ENCODE measurements at regions not wholly inside any gene's neighbourhood (a gene's known extent, or its start where the extent isn't known, plus 50 kb on each side); places are given as distances from the start of the nearest gene placed in this dataset.

GRCh38 chr2:39996653-39997080, 217.6 kb upstream of the THUMPD2 start:
- no peaks in the 10 kb centered on the region for H3K36me3 ChIP-seq
- H3K27me3 ChIP-seq (ENCODE audit: low read depth): no peaks in the 10 kb centered on the region
- H3K4me3 ChIP-seq: no peak overlapping the region
- no peak overlapping the region for H3K27ac ChIP-seq (replicated peaks)
- intact Hi-C loops (cut with micrococcal nuclease): no loop called here
- H3K4me1 ChIP-seq: no peaks in the 10 kb centered on the region
- TF ChIP-seq, protein P1, sequence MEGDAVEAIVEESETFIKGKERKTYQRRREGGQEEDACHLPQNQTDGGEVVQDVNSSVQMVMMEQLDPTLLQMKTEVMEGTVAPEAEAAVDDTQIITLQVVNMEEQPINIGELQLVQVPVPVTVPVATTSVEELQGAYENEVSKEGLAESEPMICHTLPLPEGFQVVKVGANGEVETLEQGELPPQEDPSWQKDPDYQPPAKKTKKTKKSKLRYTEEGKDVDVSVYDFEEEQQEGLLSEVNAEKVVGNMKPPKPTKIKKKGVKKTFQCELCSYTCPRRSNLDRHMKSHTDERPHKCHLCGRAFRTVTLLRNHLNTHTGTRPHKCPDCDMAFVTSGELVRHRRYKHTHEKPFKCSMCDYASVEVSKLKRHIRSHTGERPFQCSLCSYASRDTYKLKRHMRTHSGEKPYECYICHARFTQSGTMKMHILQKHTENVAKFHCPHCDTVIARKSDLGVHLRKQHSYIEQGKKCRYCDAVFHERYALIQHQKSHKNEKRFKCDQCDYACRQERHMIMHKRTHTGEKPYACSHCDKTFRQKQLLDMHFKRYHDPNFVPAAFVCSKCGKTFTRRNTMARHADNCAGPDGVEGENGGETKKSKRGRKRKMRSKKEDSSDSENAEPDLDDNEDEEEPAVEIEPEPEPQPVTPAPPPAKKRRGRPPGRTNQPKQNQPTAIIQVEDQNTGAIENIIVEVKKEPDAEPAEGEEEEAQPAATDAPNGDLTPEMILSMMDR (IDR thresholded peaks at IDR 0.05; ENCODE audit: borderline replicate concordance): no peak
- no peaks in the 10 kb centered on the region for H3K9me3 ChIP-seq (replicated peaks)
- DNase-seq: no peak

GRCh38 chr2:39995005-39995737, 216.1 kb upstream of the THUMPD2 start:
- no peak for DNase-seq
- Histone ChIP-seq H3K9me3 (replicated peaks) (no peaks in the 10 kb centered on the region), H3K4me3 (no peak overlapping the region), H3K27ac (replicated peaks) (no peak overlapping the region), H3K4me1 (no peaks in the 10 kb centered on the region), H3K36me3 (no peaks in the 10 kb centered on the region), H3K27me3 (ENCODE audit: low read depth) (no peaks in the 10 kb centered on the region)
- TF ChIP-seq, protein P1 (IDR thresholded peaks at IDR 0.05; ENCODE audit: borderline replicate concordance): no peak
- intact Hi-C loops (cut with micrococcal nuclease): no loop called here

- Histone ChIP-seq H3K9me3 (replicated peaks) (no peaks in the 10 kb centered on the region), H3K4me3 (no peak overlapping the region), H3K27me3 (ENCODE audit: low read depth) (no peaks in the 10 kb centered on the region), H3K4me1 (no peaks in the 10 kb centered on the region), H3K36me3 (no peaks in the 10 kb centered on the region), H3K27ac (replicated peaks) (no peak overlapping the region)
- intact Hi-C loops (cut with micrococcal nuclease): no loop called here
- DNase-seq: no peak
- TF ChIP-seq, protein P1 (IDR thresholded peaks at IDR 0.05; ENCODE audit: borderline replicate concordance): no peak
Observed at GRCh38 chr2:39994151-39994550, 215.1 kb upstream of the THUMPD2 start.

DNA sequence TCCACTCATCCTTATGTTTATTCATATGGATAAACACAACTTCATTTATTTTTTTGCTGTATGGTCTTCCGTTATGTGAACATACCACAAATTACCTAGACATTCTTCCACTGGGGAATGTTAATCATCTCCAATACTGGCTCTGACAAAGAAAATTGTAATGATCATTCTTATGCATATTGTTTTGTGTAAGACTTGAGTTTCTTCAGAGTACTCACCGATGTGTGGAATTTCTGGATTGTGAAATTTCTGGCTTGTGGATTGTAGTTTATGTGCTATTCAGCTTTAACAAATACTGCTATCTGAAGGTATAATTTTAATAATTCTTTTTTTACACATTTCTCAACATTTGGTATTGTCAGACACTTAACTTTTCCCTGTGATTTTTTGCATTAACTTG, 212.2 kb upstream of the THUMPD2 start:
- TF ChIP-seq, protein P1 (IDR thresholded peaks at IDR 0.05; ENCODE audit: borderline replicate concordance): no peak
- DNase-seq: no peak
- Histone ChIP-seq H3K4me3 (no peak overlapping the region), H3K27ac (replicated peaks) (no peak overlapping the region), H3K27me3 (ENCODE audit: low read depth) (no peaks in the 10 kb centered on the region), H3K36me3 (no peaks in the 10 kb centered on the region), H3K9me3 (replicated peaks) (no peaks in the 10 kb centered on the region), H3K4me1 (no peaks in the 10 kb centered on the region)
- intact Hi-C loops (cut with micrococcal nuclease): no loop called here

DNA sequence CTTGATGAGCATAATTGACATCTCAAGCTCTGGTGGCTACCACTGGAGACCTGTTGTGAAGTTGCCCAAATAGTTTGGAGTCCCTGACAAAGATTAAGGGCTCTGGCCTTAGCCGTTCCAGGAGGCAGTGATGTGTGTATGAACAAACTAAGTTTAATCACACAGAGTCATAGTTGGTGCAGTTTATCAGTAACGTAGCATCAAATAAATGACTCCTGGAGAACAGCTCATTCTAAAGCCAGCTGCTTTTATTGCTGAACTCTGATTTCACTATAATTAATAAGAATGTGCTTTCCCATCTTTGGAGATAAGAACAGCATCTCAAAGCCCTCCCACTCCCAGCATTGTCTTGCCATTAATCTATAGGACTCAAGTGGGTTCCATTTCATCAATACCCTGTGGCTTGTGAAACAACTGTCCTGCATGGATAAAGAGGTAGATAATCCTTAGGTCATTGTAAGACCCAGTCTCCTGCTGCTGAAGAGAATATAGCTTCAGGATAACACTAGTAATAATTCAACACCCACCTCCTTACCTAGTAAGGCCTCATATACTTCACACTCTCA, 211.4 kb upstream of the THUMPD2 start:
- Histone ChIP-seq H3K9me3 (replicated peaks) (no peaks in the 10 kb centered on the region), H3K4me3 (no peak overlapping the region), H3K36me3 (no peaks in the 10 kb centered on the region), H3K27me3 (ENCODE audit: low read depth) (no peaks in the 10 kb centered on the region), H3K4me1 (no peaks in the 10 kb centered on the region), H3K27ac (replicated peaks) (no peak overlapping the region)
- intact Hi-C loops (cut with micrococcal nuclease): no loop called here
- DNase-seq: no peak
- TF ChIP-seq, protein P1 (IDR thresholded peaks at IDR 0.05; ENCODE audit: borderline replicate concordance): no peak

Measured in left ventricle myocardium inferior (tissue), 1 donor.